ENCODE measurements at regions not wholly inside any gene's neighbourhood (a gene's known extent, or its start where the extent isn't known, plus 50 kb on each side); places are given as distances from the start of the nearest gene placed in this dataset.

DNA sequence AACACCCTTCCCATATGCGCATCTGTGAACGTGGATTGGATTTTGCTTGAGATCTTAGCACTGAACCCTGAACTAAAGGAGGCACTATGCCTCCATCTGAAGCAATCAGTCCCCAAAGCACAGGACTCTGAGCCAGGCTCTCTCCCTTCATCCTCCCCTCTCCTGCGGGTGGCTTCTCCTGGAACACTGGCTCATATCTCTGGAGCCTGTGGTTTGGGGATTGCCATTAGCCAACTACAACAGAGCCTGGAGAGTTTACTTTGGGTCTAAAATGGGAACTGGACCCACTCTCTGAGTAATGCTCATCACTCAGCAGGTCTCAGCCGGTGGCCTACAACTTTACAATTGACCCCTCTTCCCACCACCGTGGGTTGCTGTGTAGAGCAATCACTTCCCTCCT, 190.8 kb upstream of the HES1 start:
- no peaks in the 10 kb centered on the region for H3K36me3 ChIP-seq (ENCODE audit: control insufficient read depth, insufficient read depth, low read length)
- 83 to 86% methylated on average over 4 of the region's 5 CpGs for WGBS, 2 experiments (ENCODE audit: insufficient coverage in 2 of 2)
- peaks cover 27% of the 10 kb centered on the region for H3K4me1 ChIP-seq (ENCODE audit: control insufficient read depth, insufficient read depth, low read length, poor library complexity, severe bottlenecking)

DNA sequence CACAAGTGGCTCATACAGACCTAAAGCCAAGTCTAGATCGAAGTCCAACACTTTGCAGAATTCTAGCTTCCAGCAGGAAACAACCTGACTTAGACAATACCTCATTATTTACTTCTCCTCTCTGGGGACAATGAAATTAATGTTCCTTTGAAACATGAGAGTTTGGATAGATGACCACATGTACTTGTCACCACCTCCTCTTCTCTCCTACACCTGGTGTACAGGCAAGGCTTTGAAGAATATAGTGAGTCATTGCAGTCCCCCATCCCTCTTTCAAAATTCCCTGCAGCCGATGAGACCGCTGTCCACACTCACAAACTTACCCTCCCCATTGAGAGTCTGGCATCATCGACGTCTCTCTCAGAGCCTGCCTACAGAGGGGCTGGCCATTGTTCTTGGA, 189.0 kb upstream of the HES1 start:
- 70 to 75% methylated on average over 4 of the region's 5 CpGs for WGBS, 2 experiments (ENCODE audit: insufficient coverage in 2 of 2)
- Histone ChIP-seq H3K4me1 (ENCODE audit: control insufficient read depth, insufficient read depth, low read length, poor library complexity, severe bottlenecking) (peaks cover 37% of the 10 kb centered on the region), H3K9me3 (ENCODE audit: control insufficient read depth, low read length) (no peaks in the 10 kb centered on the region)

More for the DNA sequence above, 190.8 kb upstream of the HES1 start:
- Histone ChIP-seq H3K9me3 (ENCODE audit: control insufficient read depth, low read length) (no peaks in the 10 kb centered on the region), H3K27ac (ENCODE audit: low read depth, low read length, severe bottlenecking) (no peak overlapping the region), H3K4me3 (ENCODE audit: extremely low read depth, insufficient read depth, low read length, poor library complexity, severe bottlenecking) (no peak overlapping the region)

DNA sequence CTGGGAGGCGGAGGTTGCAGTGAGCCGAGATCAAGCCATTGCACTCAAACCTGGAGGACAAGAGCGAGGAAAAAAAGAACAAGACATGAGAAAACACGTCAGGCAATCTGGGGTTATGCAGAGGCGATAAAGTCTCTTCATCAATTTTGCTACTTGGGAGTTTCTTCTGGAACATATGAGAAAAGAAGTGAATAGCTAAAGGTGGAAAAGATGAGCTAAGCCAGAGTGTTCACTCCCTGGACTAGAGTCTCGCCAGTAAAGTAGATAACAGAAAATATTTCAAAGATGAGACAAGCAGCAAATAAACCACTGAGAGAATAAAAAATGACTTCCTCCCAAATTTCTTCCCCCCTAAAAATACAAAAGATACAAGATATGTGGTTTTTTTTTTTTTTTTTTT, 188.4 kb upstream of the HES1 start:
- WGBS, 2 experiments (ENCODE audit: insufficient coverage in 2 of 2) = 91 to 96% methylated on average over 5 of the region's 6 CpGs
- H3K4me1 ChIP-seq (ENCODE audit: control insufficient read depth, insufficient read depth, low read length, poor library complexity, severe bottlenecking) = peaks cover 38% of the 10 kb centered on the region

More for the DNA sequence above, 189.0 kb upstream of the HES1 start:
- Histone ChIP-seq H3K27ac (ENCODE audit: low read depth, low read length, severe bottlenecking) (no peak overlapping the region), H3K4me3 (ENCODE audit: extremely low read depth, insufficient read depth, low read length, poor library complexity, severe bottlenecking) (no peak overlapping the region), H3K36me3 (ENCODE audit: control insufficient read depth, insufficient read depth, low read length) (no peaks in the 10 kb centered on the region)

DNA sequence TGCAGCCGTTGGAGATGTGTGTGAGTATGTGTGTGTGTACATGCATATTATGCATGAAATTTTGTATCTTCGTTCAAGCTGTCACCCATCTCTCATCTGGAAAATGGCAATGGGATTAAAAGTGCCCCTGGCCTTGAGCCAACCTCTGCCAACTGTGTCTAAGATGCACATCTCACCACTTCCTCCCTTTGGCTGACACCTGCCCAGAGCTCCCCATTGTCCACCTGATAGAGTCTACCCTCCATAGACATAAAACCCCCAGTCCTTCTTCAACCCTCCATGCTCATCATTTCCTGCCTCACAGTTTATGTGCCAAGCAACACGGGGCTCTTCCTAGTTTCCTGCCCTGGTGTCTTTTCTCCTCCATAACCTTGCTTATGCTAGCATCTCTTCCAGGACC, 187.5 kb upstream of the HES1 start:
- 94% methylated on average over 2 to 3 of the region's 3 CpGs for WGBS, 2 experiments (ENCODE audit: insufficient coverage in 2 of 2)

More for the DNA sequence above, 188.4 kb upstream of the HES1 start:
- no peaks in the 10 kb centered on the region for H3K9me3 ChIP-seq (ENCODE audit: control insufficient read depth, low read length)
- H3K36me3 ChIP-seq (ENCODE audit: control insufficient read depth, insufficient read depth, low read length) = no peaks in the 10 kb centered on the region
- H3K27ac ChIP-seq (ENCODE audit: low read depth, low read length, severe bottlenecking) = no peak overlapping the region
- H3K4me3 ChIP-seq (ENCODE audit: extremely low read depth, insufficient read depth, low read length, poor library complexity, severe bottlenecking) = no peak overlapping the region

DNA sequence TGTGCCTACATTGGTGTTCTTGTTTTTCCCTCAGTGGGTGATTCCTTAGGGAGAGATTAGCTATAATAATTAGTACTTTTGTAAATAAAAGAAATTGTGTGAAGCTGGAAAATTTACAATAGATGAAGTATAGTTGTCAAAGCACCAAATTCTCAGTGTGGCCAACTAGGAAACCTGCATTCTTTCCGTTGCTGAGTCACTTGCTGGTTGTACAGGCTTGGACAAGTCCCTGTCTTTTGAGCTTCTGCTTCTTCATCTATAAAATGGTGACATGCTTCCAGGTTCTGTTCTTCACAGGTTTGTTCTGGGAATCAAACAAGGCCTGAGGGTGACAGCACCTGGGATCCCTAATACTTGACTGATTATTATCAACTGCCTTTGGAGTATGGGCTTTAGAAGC, 184.1 kb upstream of the HES1 start:
- peaks cover 20% of the 10 kb centered on the region for H3K4me1 ChIP-seq (ENCODE audit: control insufficient read depth, insufficient read depth, low read length, poor library complexity, severe bottlenecking)
- H3K27ac ChIP-seq (ENCODE audit: low read depth, low read length, severe bottlenecking) = no peak overlapping the region
- no peaks in the 10 kb centered on the region for H3K36me3 ChIP-seq (ENCODE audit: control insufficient read depth, insufficient read depth, low read length)
- 90% methylated on average over 1 of the region's 1 CpG for WGBS, 2 experiments (ENCODE audit: insufficient coverage in 2 of 2)
- H3K4me3 ChIP-seq (ENCODE audit: extremely low read depth, insufficient read depth, low read length, poor library complexity, severe bottlenecking) = no peak overlapping the region
- peaks cover 15% of the 10 kb centered on the region for H3K9me3 ChIP-seq (ENCODE audit: control insufficient read depth, low read length)

More for the DNA sequence above, 187.5 kb upstream of the HES1 start:
- no peaks in the 10 kb centered on the region for H3K9me3 ChIP-seq (ENCODE audit: control insufficient read depth, low read length)
- H3K36me3 ChIP-seq (ENCODE audit: control insufficient read depth, insufficient read depth, low read length) = no peaks in the 10 kb centered on the region
- no peak overlapping the region for H3K27ac ChIP-seq (ENCODE audit: low read depth, low read length, severe bottlenecking)
- H3K4me3 ChIP-seq (ENCODE audit: extremely low read depth, insufficient read depth, low read length, poor library complexity, severe bottlenecking) = no peak overlapping the region
- peaks cover 30% of the 10 kb centered on the region for H3K4me1 ChIP-seq (ENCODE audit: control insufficient read depth, insufficient read depth, low read length, poor library complexity, severe bottlenecking)

DNA sequence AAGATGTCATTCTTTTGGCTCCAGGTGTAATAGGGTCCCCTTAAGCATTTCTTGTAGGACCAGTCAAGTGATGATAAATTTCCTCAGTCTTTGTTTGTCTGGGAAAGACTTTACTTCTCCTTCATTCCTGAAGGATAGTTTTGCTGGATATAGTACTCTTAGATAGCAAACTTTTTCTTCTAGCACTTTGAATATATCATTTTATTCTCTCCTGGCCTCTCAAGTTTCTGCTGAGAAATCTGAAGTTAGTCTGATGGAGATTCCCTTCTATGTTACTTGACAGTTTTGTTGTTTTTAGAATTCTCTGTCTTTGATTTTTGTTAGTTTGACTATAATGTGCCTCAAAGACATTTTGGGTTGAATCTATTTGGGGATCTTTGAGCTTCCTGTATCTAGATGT, 181.2 kb upstream of the HES1 start:
- Histone ChIP-seq H3K4me3 (ENCODE audit: extremely low read depth, insufficient read depth, low read length, poor library complexity, severe bottlenecking) (no peak overlapping the region), H3K9me3 (ENCODE audit: control insufficient read depth, low read length) (peaks cover 15% of the 10 kb centered on the region), H3K27ac (ENCODE audit: low read depth, low read length, severe bottlenecking) (no peak overlapping the region), H3K4me1 (ENCODE audit: control insufficient read depth, insufficient read depth, low read length, poor library complexity, severe bottlenecking) (peaks cover 12% of the 10 kb centered on the region), H3K36me3 (ENCODE audit: control insufficient read depth, insufficient read depth, low read length) (no peaks in the 10 kb centered on the region)

DNA sequence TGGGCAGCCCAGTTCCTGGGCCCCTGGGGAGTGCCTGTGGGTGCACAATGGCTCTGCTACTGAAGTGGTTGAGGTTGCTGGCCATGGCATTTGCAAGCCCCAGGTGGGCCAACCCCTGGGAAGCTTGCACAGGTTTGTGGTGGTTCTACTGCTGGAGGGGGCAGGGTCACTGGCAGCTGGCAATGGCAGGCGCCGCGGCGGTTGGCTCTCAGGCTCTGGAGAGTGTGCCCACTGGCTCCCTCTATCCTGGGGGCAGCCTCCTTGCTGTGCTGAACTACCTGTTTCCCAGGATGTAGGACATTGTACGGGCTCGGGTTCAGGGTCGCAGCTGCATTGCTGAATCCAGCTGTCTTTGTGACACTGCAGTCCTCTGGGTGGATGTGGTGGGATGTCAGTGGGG, 180.2 kb upstream of the HES1 start:
- Histone ChIP-seq H3K36me3 (ENCODE audit: control insufficient read depth, insufficient read depth, low read length) (no peaks in the 10 kb centered on the region), H3K9me3 (ENCODE audit: control insufficient read depth, low read length) (peaks cover 15% of the 10 kb centered on the region), H3K27ac (ENCODE audit: low read depth, low read length, severe bottlenecking) (no peak overlapping the region), H3K4me3 (ENCODE audit: extremely low read depth, insufficient read depth, low read length, poor library complexity, severe bottlenecking) (no peak overlapping the region), H3K4me1 (ENCODE audit: control insufficient read depth, insufficient read depth, low read length, poor library complexity, severe bottlenecking) (peaks cover 9% of the 10 kb centered on the region)
- WGBS, 2 experiments (ENCODE audit: insufficient coverage in 2 of 2) = 97% methylated on average over 5 of the region's 7 CpGs; no CpG with 5 or more reads in 1 of the 2 experiments

DNA sequence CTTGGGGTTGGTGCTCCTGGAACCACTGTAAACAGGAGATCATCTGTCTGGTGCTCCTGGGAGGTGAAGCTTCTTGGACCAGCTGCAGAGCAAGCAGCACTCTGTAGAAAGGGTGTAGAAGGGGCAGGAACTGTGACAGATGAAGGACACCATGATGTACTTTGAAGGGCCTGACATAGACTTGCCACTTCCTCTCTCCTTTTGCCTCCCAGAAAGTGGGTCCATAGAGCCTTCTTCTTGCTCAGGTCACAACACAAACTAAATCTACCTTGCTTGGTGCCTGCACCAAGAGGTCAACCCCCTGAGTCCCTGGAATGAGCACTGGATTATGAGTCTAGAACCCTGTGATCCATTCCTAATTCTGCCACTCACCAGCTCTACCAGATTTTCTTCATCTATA, 176.1 kb upstream of the HES1 start:
- Histone ChIP-seq H3K4me1 (ENCODE audit: control insufficient read depth, insufficient read depth, low read length, poor library complexity, severe bottlenecking) (peaks cover 10% of the 10 kb centered on the region), H3K27ac (ENCODE audit: low read depth, low read length, severe bottlenecking) (peak overlapping the region; percentile 4), H3K36me3 (ENCODE audit: control insufficient read depth, insufficient read depth, low read length) (no peaks in the 10 kb centered on the region), H3K4me3 (ENCODE audit: extremely low read depth, insufficient read depth, low read length, poor library complexity, severe bottlenecking) (no peak overlapping the region), H3K9me3 (ENCODE audit: control insufficient read depth, low read length) (peaks cover 10% of the 10 kb centered on the region)

DNA sequence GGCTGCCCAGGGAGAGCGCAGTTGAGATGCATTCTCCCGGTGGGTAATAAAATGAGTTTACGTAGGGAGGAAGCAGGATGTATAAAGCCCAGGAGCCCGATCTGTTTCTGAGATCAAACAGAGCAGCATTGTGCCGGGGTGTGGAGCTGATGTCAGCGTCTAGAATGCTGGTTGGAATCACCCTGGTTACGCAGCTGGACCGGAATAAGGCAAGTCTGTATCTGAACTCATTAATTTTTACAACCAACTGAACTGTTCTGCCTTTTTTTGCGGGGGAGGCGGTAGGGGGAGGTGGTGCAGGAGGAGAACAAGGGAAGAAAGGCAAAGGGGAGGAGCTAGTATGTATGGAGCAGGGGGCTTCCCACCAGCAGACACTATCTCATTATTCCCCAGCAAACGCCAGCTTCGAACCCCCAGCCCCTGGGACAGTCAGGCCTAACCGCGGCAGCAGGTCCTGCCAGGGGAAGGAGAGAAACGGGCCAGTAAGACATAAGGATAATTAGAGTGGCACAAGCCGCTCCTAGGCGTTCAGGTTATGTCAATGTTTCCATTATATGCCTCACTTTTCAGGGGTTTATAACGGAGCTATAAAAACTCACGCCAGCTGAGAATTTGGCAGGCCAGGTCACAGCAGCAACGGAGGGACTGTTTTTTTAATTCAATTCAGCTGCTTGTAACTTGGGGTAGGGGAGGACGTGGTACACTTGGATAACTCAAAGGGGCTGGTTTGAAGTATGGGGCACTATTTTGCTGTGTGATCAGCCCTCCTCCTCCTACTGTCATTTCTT, 175.3 kb upstream of the HES1 start:
- Histone ChIP-seq H3K4me3 (ENCODE audit: extremely low read depth, insufficient read depth, low read length, poor library complexity, severe bottlenecking) (no peak overlapping the region), H3K27ac (ENCODE audit: low read depth, low read length, severe bottlenecking) (peak overlapping the region; percentile 16), H3K9me3 (ENCODE audit: control insufficient read depth, low read length) (peaks cover 3% of the 10 kb centered on the region), H3K36me3 (ENCODE audit: control insufficient read depth, insufficient read depth, low read length) (no peaks in the 10 kb centered on the region), H3K4me1 (ENCODE audit: control insufficient read depth, insufficient read depth, low read length, poor library complexity, severe bottlenecking) (peaks cover 10% of the 10 kb centered on the region)
- WGBS, 2 experiments (ENCODE audit: insufficient coverage in 2 of 2) = 75 to 83% methylated on average over 12 to 14 of the region's 21 CpGs

DNA sequence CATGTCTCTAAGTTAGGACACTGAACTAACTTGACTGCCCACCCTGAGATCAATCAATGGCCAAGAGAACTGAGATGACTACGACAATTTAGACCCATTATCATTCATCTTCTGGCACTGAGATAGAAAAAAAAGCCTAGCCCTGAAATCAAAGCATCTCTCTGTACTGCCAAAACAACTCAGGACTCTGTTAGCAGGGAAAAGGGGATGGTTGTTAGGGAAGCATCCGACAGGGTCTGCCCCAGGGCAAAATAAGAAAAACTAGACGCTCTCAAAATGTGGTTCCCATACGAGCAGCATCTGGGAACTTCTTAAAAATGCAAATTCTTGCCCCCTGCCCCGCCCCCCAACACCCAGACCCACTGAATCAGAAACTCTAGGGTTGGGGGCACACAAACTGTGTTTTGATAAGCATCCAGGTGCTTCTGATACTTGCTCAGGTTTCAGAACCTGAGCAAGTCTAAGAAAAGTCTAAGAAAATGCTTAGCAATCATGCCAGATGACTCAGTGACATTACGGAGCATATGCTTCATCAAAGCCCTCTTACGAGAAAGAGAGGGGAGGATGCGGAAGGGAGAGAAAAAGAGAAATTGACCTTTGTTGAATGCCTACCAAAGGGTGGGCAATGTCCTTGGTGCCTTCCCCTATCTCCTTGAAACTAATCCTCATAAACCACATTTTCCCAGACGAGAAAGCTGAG, 172.8 kb upstream of the HES1 start:
- Histone ChIP-seq H3K4me3 (ENCODE audit: extremely low read depth, insufficient read depth, low read length, poor library complexity, severe bottlenecking) (no peak overlapping the region), H3K9me3 (ENCODE audit: control insufficient read depth, low read length) (no peaks in the 10 kb centered on the region), H3K36me3 (ENCODE audit: control insufficient read depth, insufficient read depth, low read length) (no peaks in the 10 kb centered on the region), H3K27ac (ENCODE audit: low read depth, low read length, severe bottlenecking) (peak overlapping the region; percentile 76), H3K4me1 (ENCODE audit: control insufficient read depth, insufficient read depth, low read length, poor library complexity, severe bottlenecking) (peaks cover 10% of the 10 kb centered on the region)
- 71 to 81% methylated on average over 6 to 7 of the region's 9 CpGs for WGBS, 2 experiments (ENCODE audit: insufficient coverage in 2 of 2)

Data from mesodermal cell (in vitro differentiated cells).